ENCODE measurements at regions not wholly inside any gene's neighbourhood (a gene's known extent, or its start where the extent isn't known, plus 50 kb on each side); places are given as distances from the start of the nearest gene placed in this dataset.

GRCh38 chr4:29121586-29121985 lies 1598.6 kb upstream of the PCDH7 start:
- H3K9ac ChIP-seq (ENCODE audit: low read depth in 1 of 3, low read length in 3 of 3): no peak overlapping the region
- no peaks in the 10 kb centered on the region for H3K9me3 ChIP-seq (ENCODE audit: control insufficient read depth in 3 of 3, low read length in 3 of 3)
- H3K4me3 ChIP-seq (ENCODE audit: low read length in 3 of 3): no peak overlapping the region
- H3K27ac ChIP-seq (ENCODE audit: low read depth, low read length): no peak overlapping the region
- H3K4me1 ChIP-seq (ENCODE audit: control insufficient read depth in 3 of 3, insufficient read depth in 3 of 3, low read length in 3 of 3): no peaks in the 10 kb centered on the region
- no peaks in the 10 kb centered on the region for H3K27me3 ChIP-seq (ENCODE audit: control insufficient read depth in 3 of 3, insufficient read depth in 3 of 3, low read length in 3 of 3)
- no peaks in the 10 kb centered on the region for H3K36me3 ChIP-seq (ENCODE audit: control insufficient read depth in 3 of 3, insufficient read depth in 3 of 3, low read length in 3 of 3)

DNA sequence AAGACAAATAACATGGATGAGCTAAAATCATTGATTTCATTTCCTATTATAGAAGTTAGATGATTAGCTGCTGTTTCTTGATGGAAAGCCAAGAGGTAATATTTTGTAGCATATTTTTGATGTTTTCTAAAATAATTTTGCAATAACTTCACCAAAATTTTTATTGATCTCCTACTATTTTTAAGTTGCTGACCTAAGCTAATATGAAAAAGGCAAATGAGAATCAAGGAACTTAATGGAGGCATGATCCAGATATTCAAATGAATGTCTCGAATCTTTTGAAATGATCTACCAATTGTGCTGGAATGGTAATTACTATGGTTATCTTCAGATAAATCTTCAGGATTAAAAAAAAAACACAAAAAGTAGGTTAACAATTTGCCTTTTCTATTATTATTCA lies 1591.4 kb upstream of the PCDH7 start:
- H3K4me1 ChIP-seq (ENCODE audit: control insufficient read depth in 3 of 3, insufficient read depth in 3 of 3, low read length in 3 of 3): no peaks in the 10 kb centered on the region
- no peaks in the 10 kb centered on the region for H3K27me3 ChIP-seq (ENCODE audit: control insufficient read depth in 3 of 3, insufficient read depth in 3 of 3, low read length in 3 of 3)
- H3K4me3 ChIP-seq (ENCODE audit: low read length in 3 of 3): no peak overlapping the region
- H3K9ac ChIP-seq (ENCODE audit: low read depth in 1 of 3, low read length in 3 of 3): no peak overlapping the region
- no peaks in the 10 kb centered on the region for H3K9me3 ChIP-seq (ENCODE audit: control insufficient read depth in 3 of 3, low read length in 3 of 3)
- H3K27ac ChIP-seq (ENCODE audit: low read depth, low read length): no peak overlapping the region
- no peaks in the 10 kb centered on the region for H3K36me3 ChIP-seq (ENCODE audit: control insufficient read depth in 3 of 3, insufficient read depth in 3 of 3, low read length in 3 of 3)

GRCh38 chr4:29131304-29131703 lies 1588.9 kb upstream of the PCDH7 start:
- Histone ChIP-seq H3K27ac (ENCODE audit: low read depth, low read length) (no peak overlapping the region), H3K4me1 (ENCODE audit: control insufficient read depth in 3 of 3, insufficient read depth in 3 of 3, low read length in 3 of 3) (no peaks in the 10 kb centered on the region), H3K4me3 (ENCODE audit: low read length in 3 of 3) (no peak overlapping the region), H3K36me3 (ENCODE audit: control insufficient read depth in 3 of 3, insufficient read depth in 3 of 3, low read length in 3 of 3) (no peaks in the 10 kb centered on the region), H3K9me3 (ENCODE audit: control insufficient read depth in 3 of 3, low read length in 3 of 3) (no peaks in the 10 kb centered on the region), H3K9ac (ENCODE audit: low read depth in 1 of 3, low read length in 3 of 3) (no peak overlapping the region), H3K27me3 (ENCODE audit: control insufficient read depth in 3 of 3, insufficient read depth in 3 of 3, low read length in 3 of 3) (no peaks in the 10 kb centered on the region)

DNA sequence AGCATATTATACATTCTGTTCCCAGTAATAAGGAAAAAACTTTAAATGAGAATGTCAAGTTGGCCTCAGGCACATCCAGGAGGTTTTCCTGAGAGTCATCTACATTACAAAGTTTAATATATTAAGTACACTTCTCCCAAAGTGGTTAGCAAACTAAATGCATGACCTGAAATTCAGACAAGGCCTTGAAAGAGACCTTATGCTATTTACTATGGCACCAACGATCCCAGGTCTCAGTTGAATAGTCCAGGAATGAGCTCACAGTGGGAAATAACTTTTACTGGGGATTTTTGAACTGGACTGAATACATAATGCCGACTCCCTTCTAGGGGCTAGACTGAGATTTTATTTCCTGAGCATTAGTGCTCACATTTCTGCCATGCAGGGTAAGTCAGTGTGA lies 1577.5 kb upstream of the PCDH7 start:
- Histone ChIP-seq H3K27me3 (ENCODE audit: control insufficient read depth in 3 of 3, insufficient read depth in 3 of 3, low read length in 3 of 3) (no peaks in the 10 kb centered on the region), H3K36me3 (ENCODE audit: control insufficient read depth in 3 of 3, insufficient read depth in 3 of 3, low read length in 3 of 3) (no peaks in the 10 kb centered on the region), H3K9me3 (ENCODE audit: control insufficient read depth in 3 of 3, low read length in 3 of 3) (no peaks in the 10 kb centered on the region), H3K4me1 (ENCODE audit: control insufficient read depth in 3 of 3, insufficient read depth in 3 of 3, low read length in 3 of 3) (no peaks in the 10 kb centered on the region), H3K27ac (ENCODE audit: low read depth, low read length) (no peak overlapping the region), H3K4me3 (ENCODE audit: low read length in 3 of 3) (no peak overlapping the region), H3K9ac (ENCODE audit: low read depth in 1 of 3, low read length in 3 of 3) (no peak overlapping the region)

GRCh38 chr4:29151584-29151983 lies 1568.6 kb upstream of the PCDH7 start:
- Histone ChIP-seq H3K9ac (ENCODE audit: low read depth in 1 of 3, low read length in 3 of 3) (no peak overlapping the region), H3K9me3 (ENCODE audit: control insufficient read depth in 3 of 3, low read length in 3 of 3) (peaks cover 0 to 2% (median 0%) of the 10 kb centered on the region in 3 donors), H3K27me3 (ENCODE audit: control insufficient read depth in 3 of 3, insufficient read depth in 3 of 3, low read length in 3 of 3) (no peaks in the 10 kb centered on the region), H3K4me1 (ENCODE audit: control insufficient read depth in 3 of 3, insufficient read depth in 3 of 3, low read length in 3 of 3) (no peaks in the 10 kb centered on the region), H3K36me3 (ENCODE audit: control insufficient read depth in 3 of 3, insufficient read depth in 3 of 3, low read length in 3 of 3) (no peaks in the 10 kb centered on the region), H3K4me3 (ENCODE audit: low read length in 3 of 3) (no peak overlapping the region), H3K27ac (ENCODE audit: low read depth, low read length) (no peak overlapping the region)

DNA sequence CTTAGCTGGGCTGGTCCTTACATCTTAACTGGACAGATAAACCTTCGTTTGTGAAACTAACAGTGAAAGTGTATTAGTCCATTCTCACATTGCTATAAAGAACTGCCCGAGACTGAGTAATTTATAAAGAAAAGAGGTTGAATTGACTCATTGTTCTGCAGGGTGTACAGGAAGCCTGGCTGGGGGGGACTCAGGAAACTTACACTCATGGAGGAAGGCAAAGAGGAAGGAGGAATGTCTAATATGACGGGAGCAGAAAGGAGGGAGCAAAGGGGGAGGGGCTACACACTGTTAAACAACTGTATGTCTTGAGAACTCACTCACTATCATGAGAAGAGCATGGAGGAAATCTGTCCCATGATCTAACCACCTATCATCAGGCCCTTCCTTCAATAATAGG lies 1566.5 kb upstream of the PCDH7 start:
- no peak overlapping the region for H3K9ac ChIP-seq (ENCODE audit: low read depth in 1 of 3, low read length in 3 of 3)
- H3K4me3 ChIP-seq (ENCODE audit: low read length in 3 of 3): no peak overlapping the region
- no peaks in the 10 kb centered on the region for H3K27me3 ChIP-seq (ENCODE audit: control insufficient read depth in 3 of 3, insufficient read depth in 3 of 3, low read length in 3 of 3)
- peaks cover 0 to 2% (median 0%) of the 10 kb centered on the region in 3 donors for H3K9me3 ChIP-seq (ENCODE audit: control insufficient read depth in 3 of 3, low read length in 3 of 3)
- no peak overlapping the region for H3K27ac ChIP-seq (ENCODE audit: low read depth, low read length)
- H3K36me3 ChIP-seq (ENCODE audit: control insufficient read depth in 3 of 3, insufficient read depth in 3 of 3, low read length in 3 of 3): no peaks in the 10 kb centered on the region
- no peaks in the 10 kb centered on the region for H3K4me1 ChIP-seq (ENCODE audit: control insufficient read depth in 3 of 3, insufficient read depth in 3 of 3, low read length in 3 of 3)

DNA sequence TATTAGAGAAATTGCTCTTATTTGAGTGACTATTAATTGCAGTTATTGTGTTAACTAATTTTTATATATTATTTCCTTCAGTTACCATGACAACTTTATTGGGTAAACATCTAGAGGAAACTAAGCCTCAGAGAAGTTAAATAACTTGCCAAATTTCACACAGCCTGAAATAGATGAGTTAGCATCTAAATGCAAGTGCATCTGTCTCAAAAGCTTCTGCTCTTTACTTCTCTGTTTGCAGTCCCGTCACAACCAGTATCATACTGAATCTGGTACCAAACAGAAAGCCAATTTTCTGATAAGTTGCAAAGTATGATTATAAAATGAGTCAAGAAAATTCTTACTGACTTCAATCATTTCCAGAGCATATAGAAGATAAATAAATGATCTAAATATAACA lies 1544.9 kb upstream of the PCDH7 start:
- no peaks in the 10 kb centered on the region for H3K9me3 ChIP-seq (ENCODE audit: control insufficient read depth in 3 of 3, low read length in 3 of 3)
- H3K27ac ChIP-seq (ENCODE audit: low read depth, low read length): no peak overlapping the region
- no peak overlapping the region for H3K9ac ChIP-seq (ENCODE audit: low read depth in 1 of 3, low read length in 3 of 3)
- H3K4me3 ChIP-seq (ENCODE audit: low read length in 3 of 3): no peak overlapping the region
- H3K27me3 ChIP-seq (ENCODE audit: control insufficient read depth in 3 of 3, insufficient read depth in 3 of 3, low read length in 3 of 3): no peaks in the 10 kb centered on the region
- no peaks in the 10 kb centered on the region for H3K36me3 ChIP-seq (ENCODE audit: control insufficient read depth in 3 of 3, insufficient read depth in 3 of 3, low read length in 3 of 3)
- H3K4me1 ChIP-seq (ENCODE audit: control insufficient read depth in 3 of 3, insufficient read depth in 3 of 3, low read length in 3 of 3): no peaks in the 10 kb centered on the region

GRCh38 chr4:29199025-29199424 lies 1521.1 kb upstream of the PCDH7 start:
- Histone ChIP-seq H3K9ac (ENCODE audit: low read depth in 1 of 3, low read length in 3 of 3) (no peak overlapping the region), H3K4me3 (ENCODE audit: low read length in 3 of 3) (no peak overlapping the region), H3K4me1 (ENCODE audit: control insufficient read depth in 3 of 3, insufficient read depth in 3 of 3, low read length in 3 of 3) (no peaks in the 10 kb centered on the region), H3K27ac (ENCODE audit: low read depth, low read length) (no peak overlapping the region), H3K9me3 (ENCODE audit: control insufficient read depth in 3 of 3, low read length in 3 of 3) (no peaks in the 10 kb centered on the region), H3K27me3 (ENCODE audit: control insufficient read depth in 3 of 3, insufficient read depth in 3 of 3, low read length in 3 of 3) (no peaks in the 10 kb centered on the region), H3K36me3 (ENCODE audit: control insufficient read depth in 3 of 3, insufficient read depth in 3 of 3, low read length in 3 of 3) (no peaks in the 10 kb centered on the region)

DNA sequence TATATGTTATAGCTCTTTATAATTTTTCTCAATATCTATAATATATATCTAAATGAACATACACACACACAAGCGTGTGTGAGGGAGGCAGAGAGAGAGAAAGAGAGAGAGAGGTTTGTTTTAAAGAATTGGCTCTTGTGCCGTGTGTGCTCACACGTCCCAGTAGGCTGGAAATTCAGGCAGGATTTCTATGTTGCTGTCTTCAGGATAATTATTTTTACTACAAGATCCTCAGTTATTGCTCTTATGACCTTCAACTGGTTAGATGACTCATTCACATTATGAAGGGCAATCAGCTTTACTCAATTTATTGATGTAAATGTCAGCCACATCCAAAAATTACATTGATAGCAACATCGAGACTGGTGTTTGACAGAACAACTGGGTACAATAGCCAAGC lies 1520.7 kb upstream of the PCDH7 start:
- H3K4me3 ChIP-seq (ENCODE audit: low read length in 3 of 3): no peak overlapping the region
- H3K4me1 ChIP-seq (ENCODE audit: control insufficient read depth in 3 of 3, insufficient read depth in 3 of 3, low read length in 3 of 3): no peaks in the 10 kb centered on the region
- H3K36me3 ChIP-seq (ENCODE audit: control insufficient read depth in 3 of 3, insufficient read depth in 3 of 3, low read length in 3 of 3): no peaks in the 10 kb centered on the region
- H3K9me3 ChIP-seq (ENCODE audit: control insufficient read depth in 3 of 3, low read length in 3 of 3): no peaks in the 10 kb centered on the region
- H3K27ac ChIP-seq (ENCODE audit: low read depth, low read length): no peak overlapping the region
- no peak overlapping the region for H3K9ac ChIP-seq (ENCODE audit: low read depth in 1 of 3, low read length in 3 of 3)
- no peaks in the 10 kb centered on the region for H3K27me3 ChIP-seq (ENCODE audit: control insufficient read depth in 3 of 3, insufficient read depth in 3 of 3, low read length in 3 of 3)

- Histone ChIP-seq H3K36me3 (ENCODE audit: control insufficient read depth in 3 of 3, insufficient read depth in 3 of 3, low read length in 3 of 3) (no peaks in the 10 kb centered on the region), H3K4me3 (ENCODE audit: low read length in 3 of 3) (no peak overlapping the region), H3K9ac (ENCODE audit: low read depth in 1 of 3, low read length in 3 of 3) (no peak overlapping the region), H3K9me3 (ENCODE audit: control insufficient read depth in 3 of 3, low read length in 3 of 3) (no peaks in the 10 kb centered on the region), H3K27ac (ENCODE audit: low read depth, low read length) (no peak overlapping the region), H3K27me3 (ENCODE audit: control insufficient read depth in 3 of 3, insufficient read depth in 3 of 3, low read length in 3 of 3) (no peaks in the 10 kb centered on the region), H3K4me1 (ENCODE audit: control insufficient read depth in 3 of 3, insufficient read depth in 3 of 3, low read length in 3 of 3) (no peaks in the 10 kb centered on the region)
These were observed 1507.1 kb upstream of the PCDH7 start for GRCh38 chr4:29213020-29213419.

DNA sequence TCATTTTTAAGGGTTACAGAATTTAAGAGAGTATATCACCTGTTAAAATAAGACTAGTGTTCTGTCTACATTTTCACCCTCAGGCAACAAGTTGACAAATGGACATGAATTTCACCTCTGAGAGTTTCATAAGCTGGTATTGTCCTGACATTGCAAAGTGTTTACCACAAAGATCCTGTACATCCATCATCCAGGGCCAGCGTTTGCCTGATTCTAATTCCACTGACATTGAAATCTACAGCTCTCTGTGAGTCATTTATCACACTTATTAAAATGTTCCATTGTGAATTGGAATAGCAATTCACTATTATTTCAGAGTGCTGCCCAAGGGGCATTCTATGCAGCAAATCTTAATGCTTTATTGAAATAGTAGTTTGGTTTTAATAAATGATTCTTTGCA lies 1499.4 kb upstream of the PCDH7 start:
- H3K27ac ChIP-seq (ENCODE audit: low read depth, low read length): no peak overlapping the region
- no peak overlapping the region for H3K4me3 ChIP-seq (ENCODE audit: low read length in 3 of 3)
- H3K27me3 ChIP-seq (ENCODE audit: control insufficient read depth in 3 of 3, insufficient read depth in 3 of 3, low read length in 3 of 3): no peaks in the 10 kb centered on the region
- no peaks in the 10 kb centered on the region for H3K4me1 ChIP-seq (ENCODE audit: control insufficient read depth in 3 of 3, insufficient read depth in 3 of 3, low read length in 3 of 3)
- H3K36me3 ChIP-seq (ENCODE audit: control insufficient read depth in 3 of 3, insufficient read depth in 3 of 3, low read length in 3 of 3): no peaks in the 10 kb centered on the region
- H3K9ac ChIP-seq (ENCODE audit: low read depth in 1 of 3, low read length in 3 of 3): no peak overlapping the region
- no peaks in the 10 kb centered on the region for H3K9me3 ChIP-seq (ENCODE audit: control insufficient read depth in 3 of 3, low read length in 3 of 3)
